Putamen (tissue), 1 donor: ENCODE measurements at regions not wholly inside any gene's neighbourhood (a gene's known extent, or its start where the extent isn't known, plus 50 kb on each side); places are given as distances from the start of the nearest gene placed in this dataset.

Experiments used
- DNase-seq: peaks from one replicate; pipeline ENCODE4 v3.0.0-alpha.2; 2016; ENCODE audit warnings: low spot score

- DNase-seq, result no peak
Observed at GRCh38 chr13:33953203-33953602, 135.3 kb downstream of the RFC3 start.

- no peak for DNase-seq
Observed at GRCh38 chr13:33953781-33954180, 135.8 kb downstream of the RFC3 start.

- no peak for DNase-seq
Observed at GRCh38 chr13:33956346-33956745, 138.4 kb downstream of the RFC3 start.

- no peak for DNase-seq
Observed at GRCh38 chr13:33957497-33957905, 139.6 kb downstream of the RFC3 start.

- no peak for DNase-seq
Observed at GRCh38 chr13:33958964-33959363, 141.0 kb downstream of the RFC3 start.

- DNase-seq, result no peak
Observed at GRCh38 chr13:33963134-33963533, 145.2 kb downstream of the RFC3 start.

- DNase-seq, result no peak
Observed at GRCh38 chr13:33963895-33964294, 145.9 kb downstream of the RFC3 start.

GRCh38 chr13:33968520-33969507 is 150.9 kb downstream of the RFC3 start:
- DNase-seq, result no peak

- no peak for DNase-seq
Observed at GRCh38 chr13:33970746-33971561, 153.0 kb downstream of the RFC3 start.

- no peak for DNase-seq
Observed at GRCh38 chr13:33971562-33971819, 153.5 kb downstream of the RFC3 start.

- DNase-seq, result no peak
Observed at GRCh38 chr13:33973194-33973593, 155.2 kb downstream of the RFC3 start.

- DNase-seq, result no peak
Observed at GRCh38 chr13:33976965-33977364, 159.0 kb downstream of the RFC3 start.

GRCh38 chr13:33978653-33979052 is 160.7 kb downstream of the RFC3 start:
- DNase-seq, result no peak

GRCh38 chr13:33992881-33993336 is 175.0 kb downstream of the RFC3 start:
- DNase-seq, result no peak

- no peak for DNase-seq
Observed at GRCh38 chr13:33994198-33994597, 176.2 kb downstream of the RFC3 start.

- DNase-seq, result no peak
Observed at GRCh38 chr13:33994826-33995502, 177.0 kb downstream of the RFC3 start.

- no peak for DNase-seq
Observed at GRCh38 chr13:33996636-33997035, 178.7 kb downstream of the RFC3 start.

- DNase-seq, result no peak
Observed at GRCh38 chr13:33997574-33997973, 179.6 kb downstream of the RFC3 start.

GRCh38 chr13:33999811-34000605 is 182.1 kb downstream of the RFC3 start:
- DNase-seq, result no peak

GRCh38 chr13:34000955-34001354 is 183.0 kb downstream of the RFC3 start:
- no peak for DNase-seq

GRCh38 chr13:34001389-34001788 is 183.4 kb downstream of the RFC3 start:
- DNase-seq, result no peak

- DNase-seq, result no peak
Observed at GRCh38 chr13:34002141-34002540, 184.2 kb downstream of the RFC3 start.
